SK-N-SH (cell line): ENCODE measurements at regions not wholly inside any gene's neighbourhood (a gene's known extent, or its start where the extent isn't known, plus 50 kb on each side); places are given as distances from the start of the nearest gene placed in this dataset.

Experiments
- CTCF ChIA-PET: fragments of 300-600, 350-600 bp; formaldehyde crosslinking; extraction: SDS; loops from one replicate; lab custom pipeline; 2021; lab: Yijun Ruan, JAX
- POLR2A ChIA-PET: fragments of 350-600 bp; sonication (Branson Sonifier 250); formaldehyde crosslinking; extraction: SDS; loops from one replicate; lab custom pipeline; 2020; ENCODE audit warnings: antibody characterized with exemption, inconsistent platforms; lab: Yijun Ruan, JAX
- DNase-seq: peaks from one replicate; pipeline ENCODE4 v3.0.0; 2012
- H2AFZ ChIP-seq: fragments of 200-600 bp; sonication (generic); 2 replicates; pipeline ENCODE4 v1.8.1; 2016; ENCODE audit warnings: antibody characterized with exemption, mild to moderate bottlenecking, low read depth
- H3F3A ChIP-seq: fragments of 200-600 bp; sonication (generic); replicated peaks from 2 replicates; pipeline ENCODE3; 2016; ENCODE audit warnings: antibody characterized with exemption, mild to moderate bottlenecking; ENCODE audit not compliant: insufficient read depth
- H3K27ac ChIP-seq, 2 experiments: fragments of 200-500 bp in 1 of 2; fragments of 200-600 bp in 1 of 2; sonication (Bioruptor generic) in 1 of 2; sonication (generic), shearing (Covaris generic) in 1 of 2; 2 replicates each; pipeline versions ENCODE4 v1.5.1 to v1.6.1; 2014 to 2016; ENCODE audit warnings: low read depth in 2 of 2, inconsistent platforms in 1 of 2, low read length in 1 of 2, mild to moderate bottlenecking in 1 of 2, mixed read lengths in 1 of 2
- H3K27me3 ChIP-seq: fragments of 200-600 bp; sonication (generic), shearing (Covaris generic); 2 replicates; pipeline ENCODE4 v1.6.1; 2016; ENCODE audit warnings: mixed run types; ENCODE audit not compliant: insufficient read depth
- H3K36me3 ChIP-seq, 2 experiments: fragments of 200-500 bp in 1 of 2; fragments of 200-600 bp in 1 of 2; sonication (Bioruptor generic) in 1 of 2; sonication (generic) in 1 of 2; replicated peaks in 1 of 2; 2 replicates each; pipeline versions ENCODE3 to v1.5.1; 2014 to 2016; ENCODE audit warnings: low read length in 1 of 2, mild to moderate bottlenecking in 1 of 2; ENCODE audit not compliant: insufficient read depth in 2 of 2, control insufficient read depth in 1 of 2
- H3K4me1 ChIP-seq, 2 experiments: fragments of 200-500 bp in 1 of 2; fragments of 200-600 bp in 1 of 2; sonication (Bioruptor generic) in 1 of 2; sonication (generic), shearing (Covaris generic) in 1 of 2; 2 replicates each; pipeline versions ENCODE4 v1.5.1 to v1.6.1; 2014 to 2016; ENCODE audit warnings: low read depth in 1 of 2, low read length in 1 of 2, mixed run types in 1 of 2; ENCODE audit not compliant: insufficient read depth in 2 of 2, control insufficient read depth in 1 of 2
- H3K4me2 ChIP-seq: fragments of 200-600 bp; sonication (generic), shearing (Covaris generic); 2 replicates; pipeline ENCODE4 v1.6.1; 2017; ENCODE audit warnings: mixed run types
- H3K4me3 ChIP-seq, 2 experiments: fragments of 200-500 bp in 1 of 2; fragments of 200-600 bp in 1 of 2; sonication (Bioruptor generic) in 1 of 2; sonication (generic), shearing (Covaris generic) in 1 of 2; 2 replicates each; pipeline versions ENCODE4 v1.5.1 to v1.8.1; 2014 to 2016; ENCODE audit warnings: low read depth in 2 of 2, inconsistent platforms in 1 of 2, low read length in 1 of 2, mild to moderate bottlenecking in 1 of 2, mixed read lengths in 1 of 2, moderate library complexity in 1 of 2
- H3K79me2 ChIP-seq: fragments of 200-600 bp; sonication (generic); 2 replicates; pipeline ENCODE4 v1.8.1; 2017; ENCODE audit warnings: mild to moderate bottlenecking; ENCODE audit not compliant: insufficient read depth
- H3K9ac ChIP-seq: fragments of 200-600 bp; sonication (generic); 2 replicates; pipeline ENCODE4 v1.6.1; 2017; ENCODE audit warnings: mixed run types
- H3K9me2 ChIP-seq: fragments of 200-600 bp; sonication (generic); 2 replicates; pipeline ENCODE4 v1.6.1; 2017; ENCODE audit warnings: mixed run types
- H3K9me3 ChIP-seq: fragments of 200-600 bp; sonication (generic); 2 replicates; pipeline ENCODE4 v1.6.1; 2017; ENCODE audit warnings: mixed run types, mild to moderate bottlenecking, moderate library complexity
- H4K20me1 ChIP-seq: fragments of 200-600 bp; sonication (generic); 2 replicates; pipeline ENCODE4 v1.6.1; 2017; ENCODE audit warnings: mild to moderate bottlenecking, mixed run types; ENCODE audit not compliant: insufficient read depth
- ELF1 ChIP-seq: IDR thresholded peaks from 2 replicates; pipeline ENCODE4 v1.4.0; 2012
- EZH2phosphoT487 ChIP-seq: fragments of 200-600 bp; sonication (generic); IDR thresholded peaks from 2 replicates; pipeline ENCODE4 v1.6.1; 2017; ENCODE audit warnings: low read depth, mixed run types, mild to moderate bottlenecking, antibody characterized with exemption, moderate library complexity, borderline replicate concordance
- FOSL2 ChIP-seq: IDR thresholded peaks from 2 replicates; pipeline ENCODE4 v1.4.0; 2012; ENCODE audit warnings: low read depth, mild to moderate bottlenecking, moderate library complexity, borderline replicate concordance
- FOXJ3 ChIP-seq: sonication (generic); formaldehyde crosslinking; IDR thresholded peaks from 2 replicates; pipeline ENCODE4 v1.5.1; 2020; ENCODE audit warnings: mild to moderate bottlenecking, missing genetic modification reagents
- GATA2 ChIP-seq: sonication (generic); formaldehyde crosslinking; IDR thresholded peaks from 2 replicates; pipeline ENCODE4 v1.5.0; 2020; ENCODE audit warnings: mild to moderate bottlenecking, missing genetic modification reagents
- MEF2A ChIP-seq: IDR thresholded peaks from 2 replicates; pipeline ENCODE4 v1.4.0; 2012; ENCODE audit warnings: low read depth, borderline replicate concordance
- MXI1 ChIP-seq: IDR thresholded peaks from 2 replicates; pipeline ENCODE4 v1.6.1; 2012; ENCODE audit warnings: mild to moderate bottlenecking, low read depth, low read length, improper control_type of control experiment
- NFIC ChIP-seq: IDR thresholded peaks from 2 replicates; pipeline ENCODE4 v1.4.0; 2012; ENCODE audit warnings: borderline replicate concordance
- POLR2AphosphoS5 ChIP-seq: IDR thresholded peaks from 2 replicates; pipeline ENCODE4 v1.6.1; 2012; ENCODE audit warnings: low read depth, low read length
- RAD21 ChIP-seq: IDR thresholded peaks from 2 replicates; pipeline ENCODE4 v1.6.1; 2012; ENCODE audit warnings: mild to moderate bottlenecking, low read length
- RCOR1 ChIP-seq: fragments of 150-350 bp; IDR thresholded peaks from 2 replicates; pipeline ENCODE4 v1.6.1; 2017; ENCODE audit warnings: antibody characterized with exemption, low read length
- RFX5 ChIP-seq: IDR thresholded peaks from 2 replicates; pipeline ENCODE4 v1.6.1; 2012; ENCODE audit warnings: mild to moderate bottlenecking, improper control_type of control experiment, low read length
- RXRA ChIP-seq: IDR thresholded peaks from 2 replicates; pipeline ENCODE4 v1.4.0; 2012; ENCODE audit warnings: low read depth, mild to moderate bottlenecking, borderline replicate concordance
- SIN3A ChIP-seq: IDR thresholded peaks from 2 replicates; pipeline ENCODE4 v1.6.1; 2012; ENCODE audit warnings: low read depth, mild to moderate bottlenecking, low read length, moderate library complexity, borderline replicate concordance
- SMC3 ChIP-seq: IDR thresholded peaks from 2 replicates; pipeline ENCODE4 v1.6.1; 2012; ENCODE audit warnings: low read depth, low read length, improper control_type of control experiment
- TAF1 ChIP-seq: IDR thresholded peaks from 2 replicates; pipeline ENCODE4 v1.6.1; 2012; ENCODE audit warnings: low read depth, mild to moderate bottlenecking, low read length, moderate library complexity, borderline replicate concordance
- TCF12 ChIP-seq: IDR thresholded peaks from 2 replicates; pipeline ENCODE4 v1.4.0; 2012
- TEAD4 ChIP-seq: IDR thresholded peaks from 2 replicates; pipeline ENCODE4 v1.4.0; 2012; ENCODE audit warnings: mild to moderate bottlenecking, borderline replicate concordance; ENCODE audit not compliant: insufficient read depth
- USF1 ChIP-seq: IDR thresholded peaks from 2 replicates; pipeline ENCODE4 v1.4.0; 2012; ENCODE audit warnings: low read depth, borderline replicate concordance
- YY1 ChIP-seq: IDR thresholded peaks from 2 replicates; pipeline ENCODE4 v1.4.0; 2012; ENCODE audit warnings: low read depth, mild to moderate bottlenecking
- ZBTB33 ChIP-seq: IDR thresholded peaks from 2 replicates; pipeline ENCODE4 v1.4.0; 2012; ENCODE audit warnings: low read depth, borderline replicate concordance
- WGBS: methylation state at CpG from one replicate; pipeline ENCODE4 v1.1.6; 2017; ENCODE audit warnings: low lambda C conversion rate; 5-methylcytosine and 5-hydroxymethylcytosine counted together
- TF ChIP-seq, protein P1 (sequence below): IDR thresholded peaks from 2 replicates; pipeline ENCODE4; 2012
- TF ChIP-seq, protein P2 (sequence below): IDR thresholded peaks from 2 replicates; pipeline ENCODE4 v1.4.0; 2012; ENCODE audit warnings: low read depth

DNA sequence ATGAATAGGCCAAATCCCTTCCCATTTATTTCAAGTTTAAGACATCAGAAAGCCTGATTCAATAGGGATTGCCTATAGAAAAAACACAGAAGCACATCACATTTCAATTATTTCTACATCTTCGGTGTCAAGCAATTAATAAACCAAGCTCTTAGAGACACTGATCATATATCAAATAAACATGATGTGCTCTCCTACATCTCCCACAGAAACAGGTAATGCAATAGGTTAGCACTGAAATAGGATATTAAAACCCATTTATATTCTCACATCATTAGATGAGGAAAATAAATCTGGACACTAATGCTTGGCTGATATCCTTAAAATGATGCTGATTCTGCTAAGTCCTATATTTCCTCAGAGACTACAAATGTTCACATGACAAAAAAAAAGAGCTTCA, 364.7 kb downstream of the MBD2 start:
- no peak overlapping the region for H3K4me3 ChIP-seq
- H3K79me2 ChIP-seq, result no peaks in the 10 kb centered on the region
- peaks cover 4% of the 10 kb centered on the region; the same call in 1 of the 2 replicates for H3K9me3 ChIP-seq
- no peaks in the 10 kb centered on the region for H3K36me3 ChIP-seq
- no peak for TF ChIP-seq POLR2AphosphoS5
- no peak for TF ChIP-seq FOXJ3 (CRISPR knock-in tag)
- no peak for TF ChIP-seq ELF1
- no peak for TF ChIP-seq RXRA
- no peak for TF ChIP-seq TCF12
- TF ChIP-seq, protein P1, sequence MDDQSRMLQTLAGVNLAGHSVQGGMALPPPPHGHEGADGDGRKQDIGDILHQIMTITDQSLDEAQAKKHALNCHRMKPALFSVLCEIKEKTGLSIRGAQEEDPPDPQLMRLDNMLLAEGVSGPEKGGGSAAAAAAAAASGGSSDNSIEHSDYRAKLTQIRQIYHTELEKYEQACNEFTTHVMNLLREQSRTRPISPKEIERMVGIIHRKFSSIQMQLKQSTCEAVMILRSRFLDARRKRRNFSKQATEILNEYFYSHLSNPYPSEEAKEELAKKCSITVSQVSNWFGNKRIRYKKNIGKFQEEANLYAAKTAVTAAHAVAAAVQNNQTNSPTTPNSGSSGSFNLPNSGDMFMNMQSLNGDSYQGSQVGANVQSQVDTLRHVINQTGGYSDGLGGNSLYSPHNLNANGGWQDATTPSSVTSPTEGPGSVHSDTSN, result no peak
- no peak for TF ChIP-seq MXI1
- TF ChIP-seq TEAD4, result no peak
- H3F3A ChIP-seq, result no peaks in the 10 kb centered on the region
- no peak overlapping the region for H3K27ac ChIP-seq
- no peaks in the 10 kb centered on the region for H4K20me1 ChIP-seq
- 54% methylated on average over 1 of the region's 1 CpG for WGBS
- no peak for DNase-seq
- H3K4me1 ChIP-seq, result no peaks in the 10 kb centered on the region
- H3K4me2 ChIP-seq, result no peak overlapping the region
- ChIA-PET CTCF (interaction anchor here (1.6 kb wide), 2 partner anchors 44 to 161 kb away, joined by 3 to 4 read pairs; no protein-coding TSS in a partner anchor), POLR2A (no interaction called here)
- H2AFZ ChIP-seq, result no peak overlapping the region
- no peaks in the 10 kb centered on the region for H3K9me2 ChIP-seq
- H3K9ac ChIP-seq, result no peak overlapping the region
- no peaks in the 10 kb centered on the region for H3K27me3 ChIP-seq

DNA sequence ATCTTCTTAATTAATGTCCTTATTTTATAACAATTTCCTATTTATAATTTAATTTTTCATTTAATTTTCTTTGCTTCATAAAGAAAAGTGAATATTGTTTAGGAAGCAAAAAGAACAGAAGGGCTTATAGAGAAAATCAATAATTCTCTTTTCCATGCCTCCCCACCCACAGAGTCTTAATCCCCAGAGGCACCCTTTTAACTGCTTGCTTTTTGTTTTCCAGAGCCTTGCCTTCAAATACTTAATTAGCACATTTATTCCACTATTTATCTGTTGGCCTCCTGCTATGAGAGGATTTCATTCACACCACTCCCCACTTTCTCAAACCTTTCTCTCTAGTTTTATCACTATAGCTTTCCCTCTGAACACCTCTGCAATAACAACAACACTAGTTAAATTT, 373.6 kb downstream of the MBD2 start:
- Histone ChIP-seq H4K20me1 (no peaks in the 10 kb centered on the region), H2AFZ (no peak overlapping the region), H3K9me2 (no peaks in the 10 kb centered on the region), H3K36me3 (peaks cover 0 to 4% of the 10 kb centered on the region in 2 experiments), H3F3A (no peaks in the 10 kb centered on the region), H3K9ac (no peak overlapping the region), H3K4me3 (no peak overlapping the region), H3K4me2 (no peak overlapping the region), H3K79me2 (no peaks in the 10 kb centered on the region), H3K27ac (no peak overlapping the region), H3K9me3 (peaks cover 4% of the 10 kb centered on the region; the same call in 1 of the 2 replicates), H3K4me1 (no peaks in the 10 kb centered on the region), H3K27me3 (no peaks in the 10 kb centered on the region)
- POLR2A ChIA-PET, result no interaction called here
- TF ChIP-seq EZH2phosphoT487 (no peak), SIN3A (no peak), NFIC (no peak), TEAD4 (no peak), TAF1 (no peak), RAD21 (no peak), SMC3 (no peak), RCOR1 (no peak), GATA2 (CRISPR knock-in tag) (no peak), YY1 (no peak), MEF2A (no peak), RFX5 (no peak), ZBTB33 (no peak), USF1 (no peak), FOSL2 (no peak)
- TF ChIP-seq, protein P2, sequence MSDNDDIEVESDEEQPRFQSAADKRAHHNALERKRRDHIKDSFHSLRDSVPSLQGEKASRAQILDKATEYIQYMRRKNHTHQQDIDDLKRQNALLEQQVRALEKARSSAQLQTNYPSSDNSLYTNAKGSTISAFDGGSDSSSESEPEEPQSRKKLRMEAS, result no peak
- DNase-seq, result no peak
- CTCF ChIA-PET, result no interaction called here
